ENCODE measurements at regions not wholly inside any gene's neighbourhood (a gene's known extent, or its start where the extent isn't known, plus 50 kb on each side); places are given as distances from the start of the nearest gene placed in this dataset.
A peak's percentile ranks its signal among the peaks of the same experiment; 100 is the strongest.

GRCh38 chr3:57006179-57006657 lies 54.2 kb upstream of the SPATA12 start:
- Histone ChIP-seq H3K9ac (ENCODE audit: low read depth, low read length) (no peak overlapping the region), H2BK120ac (ENCODE audit: low read depth, low read length) (peak overlapping the region; percentile 97), H2BK5ac (ENCODE audit: low read depth, low read length, poor library complexity, severe bottlenecking) (no peak overlapping the region), H3K4ac (ENCODE audit: low read depth, low read length) (peak overlapping the region; percentile 76), H3K18ac (ENCODE audit: low read depth, low read length) (peak overlapping the region; percentile 58; the same call in 1 of the 2 replicates), H2BK20ac (ENCODE audit: low read depth, low read length) (peak overlapping the region; percentile 39), H4K5ac (ENCODE audit: low read depth, low read length) (peak overlapping the region; percentile 19; the same call in 1 of the 2 replicates), H3K27ac (ENCODE audit: insufficient read depth, low read length) (peak overlapping the region; percentile 58; the same call in 1 of the 2 replicates), H3K27me3 (ENCODE audit: control insufficient read depth, insufficient read depth, low read length) (0 out of 2 replicates have a peak, but pooled peaks cover 2% of the 10 kb centered on the region), H3K4me1 (ENCODE audit: control insufficient read depth, insufficient read depth, low read length) (peaks cover 24% of the 10 kb centered on the region), H3K4me3 (ENCODE audit: insufficient read depth, low read depth, low read length) (no peak overlapping the region), H4K8ac (ENCODE audit: low read depth in 2 of 2, low read length in 2 of 2) (peak overlapping the region in 1 of 2 experiments; percentile 78; a peak in 1 of 4 replicates), H4K91ac (ENCODE audit: insufficient read depth, low read depth, low read length) (peak overlapping the region; percentile 42; the same call in 1 of the 2 replicates), H3K23ac (ENCODE audit: low read depth, low read length) (no peak overlapping the region), H3K36me3 (ENCODE audit: control insufficient read depth, insufficient read depth, low read length) (no peaks in the 10 kb centered on the region; the same call in 1 of the 2 replicates), H3K14ac (replicated peaks; ENCODE audit: low read depth, low read length) (no peak overlapping the region), H2AK9ac (replicated peaks; ENCODE audit: low read depth, low read length, poor library complexity) (no peak overlapping the region), H4K20me1 (ENCODE audit: insufficient read depth, low read length) (no peaks in the 10 kb centered on the region), H2AFZ (replicated peaks; ENCODE audit: low read length, poor library complexity) (no peak overlapping the region), H3K9me1 (ENCODE audit: insufficient read depth, low read length) (peaks cover 20% of the 10 kb centered on the region), H2BK15ac (ENCODE audit: low read depth, low read length) (0 out of 3 replicates have a peak overlapping the region, but pooled peaks have one; percentile 66), H2AK5ac (ENCODE audit: low read depth, low read length) (peak overlapping the region; percentile 70; the same call in 1 of the 2 replicates), H3K79me1 (ENCODE audit: low read depth in 1 of 2, low read length in 2 of 2) (0 out of 4 replicates have a peak, but pooled peaks cover 0 to 3% of the 10 kb centered on the region in 2 experiments), H3K9me3 (ENCODE audit: control insufficient read depth, insufficient read depth, low read length) (no peaks in the 10 kb centered on the region; the same call in 1 of the 2 replicates), H3K4me2 (ENCODE audit: low read depth, low read length) (no peak overlapping the region), H3K56ac (ENCODE audit: extremely low read depth, insufficient read depth, low read length) (no peak overlapping the region)
- POLR2A ChIA-PET (ENCODE audit: unreplicated experiment): no interaction called here
- WGBS, 2 experiments (ENCODE audit: extremely low coverage in 2 of 2, insufficient read length in 1 of 2): 71% methylated on average over 5 of the region's 11 CpGs; no CpG with 5 or more reads in 1 of the 2 experiments
- dilution Hi-C loops (cut with HindIII; ENCODE audit: low sequenced_read_pairs, unreplicated experiment) (no loop called here), intact Hi-C loops (cut with micrococcal nuclease) (loop anchor here (5.0 kb wide), 1 partner anchor 156 kb away; no protein-coding TSS in a partner anchor), in situ Hi-C loops (cut with MboI; ENCODE audit: low sequenced_read_pairs) (no loop called here)
- CTCF ChIA-PET: interaction anchor here (2.4 kb wide), 1 partner anchor 11 kb away, joined by 12 read pairs; no protein-coding TSS in a partner anchor
- TF ChIP-seq ELK1 (IDR thresholded peaks at IDR 0.05; ENCODE audit: borderline replicate concordance, low read depth, low read length) (no peak), SMC3 (IDR thresholded peaks at IDR 0.05; ENCODE audit: low read depth, low read length) (no peak), MXI1 (IDR thresholded peaks at IDR 0.05; ENCODE audit: borderline replicate concordance, low read depth, low read length) (no peak), RCOR1 (IDR thresholded peaks at IDR 0.05; ENCODE audit: insufficient replicate concordance, low read length) (no peak)
- no TSS peak for BruUV-seq (replicated peaks)
- DNase-seq (no peak), ATAC-seq (ENCODE audit: low read depth) (no peak)
